ENCODE measurements at regions not wholly inside any gene's neighbourhood (a gene's known extent, or its start where the extent isn't known, plus 50 kb on each side); places are given as distances from the start of the nearest gene placed in this dataset.

DNA sequence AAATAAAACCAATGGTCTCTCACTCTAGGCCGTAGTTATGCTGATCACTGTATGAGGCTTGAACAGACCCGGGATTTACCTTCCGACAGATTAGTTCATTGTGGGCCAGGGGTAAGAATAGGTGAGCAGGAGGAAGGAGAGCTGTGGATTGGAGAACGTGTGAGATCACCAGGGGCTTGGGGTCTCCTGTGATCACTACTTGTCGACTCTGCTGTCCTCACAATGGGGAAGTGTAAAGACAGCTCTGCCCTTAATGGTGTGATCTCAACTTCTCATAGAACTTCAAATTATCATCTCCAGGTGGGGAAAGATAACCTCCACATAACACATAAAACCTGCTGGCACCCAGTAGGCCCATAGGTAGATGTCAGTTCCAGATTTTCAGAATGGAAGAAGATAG is 56.2 kb upstream of the RPS6KA3 start:
- H3K27ac ChIP-seq (ENCODE audit: extremely low read depth, low read depth, low read length): no peak overlapping the region
- no peak for TF ChIP-seq ZNF707 (tag by site-specific recombination; IDR thresholded peaks at IDR 0.05)
- TF ChIP-seq, protein P1, sequence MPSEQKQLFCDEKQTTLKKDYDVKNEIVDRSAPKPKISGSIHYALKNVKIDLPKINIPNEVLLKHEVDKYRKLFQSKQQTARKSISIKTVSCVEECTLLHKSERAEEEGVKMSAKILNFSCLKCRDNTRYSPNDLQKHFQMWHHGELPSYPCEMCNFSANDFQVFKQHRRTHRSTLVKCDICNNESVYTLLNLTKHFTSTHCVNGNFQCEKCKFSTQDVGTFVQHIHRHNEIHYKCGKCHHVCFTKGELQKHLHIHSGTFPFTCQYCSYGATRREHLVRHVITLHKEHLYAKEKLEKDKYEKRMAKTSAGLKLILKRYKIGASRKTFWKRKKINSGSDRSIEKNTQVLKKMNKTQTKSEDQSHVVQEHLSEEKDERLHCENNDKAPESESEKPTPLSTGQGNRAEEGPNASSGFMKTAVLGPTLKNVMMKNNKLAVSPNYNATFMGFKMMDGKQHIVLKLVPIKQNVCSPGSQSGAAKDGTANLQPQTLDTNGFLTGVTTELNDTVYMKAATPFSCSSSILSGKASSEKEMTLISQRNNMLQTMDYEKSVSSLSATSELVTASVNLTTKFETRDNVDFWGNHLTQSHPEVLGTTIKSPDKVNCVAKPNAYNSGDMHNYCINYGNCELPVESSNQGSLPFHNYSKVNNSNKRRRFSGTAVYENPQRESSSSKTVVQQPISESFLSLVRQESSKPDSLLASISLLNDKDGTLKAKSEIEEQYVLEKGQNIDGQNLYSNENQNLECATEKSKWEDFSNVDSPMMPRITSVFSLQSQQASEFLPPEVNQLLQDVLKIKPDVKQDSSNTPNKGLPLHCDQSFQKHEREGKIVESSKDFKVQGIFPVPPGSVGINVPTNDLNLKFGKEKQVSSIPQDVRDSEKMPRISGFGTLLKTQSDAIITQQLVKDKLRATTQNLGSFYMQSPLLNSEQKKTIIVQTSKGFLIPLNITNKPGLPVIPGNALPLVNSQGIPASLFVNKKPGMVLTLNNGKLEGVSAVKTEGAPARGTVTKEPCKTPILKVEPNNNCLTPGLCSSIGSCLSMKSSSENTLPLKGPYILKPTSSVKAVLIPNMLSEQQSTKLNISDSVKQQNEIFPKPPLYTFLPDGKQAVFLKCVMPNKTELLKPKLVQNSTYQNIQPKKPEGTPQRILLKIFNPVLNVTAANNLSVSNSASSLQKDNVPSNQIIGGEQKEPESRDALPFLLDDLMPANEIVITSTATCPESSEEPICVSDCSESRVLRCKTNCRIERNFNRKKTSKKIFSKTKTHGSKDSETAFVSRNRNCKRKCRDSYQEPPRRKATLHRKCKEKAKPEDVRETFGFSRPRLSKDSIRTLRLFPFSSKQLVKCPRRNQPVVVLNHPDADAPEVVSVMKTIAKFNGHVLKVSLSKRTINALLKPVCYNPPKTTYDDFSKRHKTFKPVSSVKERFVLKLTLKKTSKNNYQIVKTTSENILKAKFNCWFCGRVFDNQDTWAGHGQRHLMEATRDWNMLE (tag by site-specific recombination; conservative IDR thresholded peaks at IDR 0.05; ENCODE audit: low read depth): no peak
- TF ChIP-seq, protein P2, sequence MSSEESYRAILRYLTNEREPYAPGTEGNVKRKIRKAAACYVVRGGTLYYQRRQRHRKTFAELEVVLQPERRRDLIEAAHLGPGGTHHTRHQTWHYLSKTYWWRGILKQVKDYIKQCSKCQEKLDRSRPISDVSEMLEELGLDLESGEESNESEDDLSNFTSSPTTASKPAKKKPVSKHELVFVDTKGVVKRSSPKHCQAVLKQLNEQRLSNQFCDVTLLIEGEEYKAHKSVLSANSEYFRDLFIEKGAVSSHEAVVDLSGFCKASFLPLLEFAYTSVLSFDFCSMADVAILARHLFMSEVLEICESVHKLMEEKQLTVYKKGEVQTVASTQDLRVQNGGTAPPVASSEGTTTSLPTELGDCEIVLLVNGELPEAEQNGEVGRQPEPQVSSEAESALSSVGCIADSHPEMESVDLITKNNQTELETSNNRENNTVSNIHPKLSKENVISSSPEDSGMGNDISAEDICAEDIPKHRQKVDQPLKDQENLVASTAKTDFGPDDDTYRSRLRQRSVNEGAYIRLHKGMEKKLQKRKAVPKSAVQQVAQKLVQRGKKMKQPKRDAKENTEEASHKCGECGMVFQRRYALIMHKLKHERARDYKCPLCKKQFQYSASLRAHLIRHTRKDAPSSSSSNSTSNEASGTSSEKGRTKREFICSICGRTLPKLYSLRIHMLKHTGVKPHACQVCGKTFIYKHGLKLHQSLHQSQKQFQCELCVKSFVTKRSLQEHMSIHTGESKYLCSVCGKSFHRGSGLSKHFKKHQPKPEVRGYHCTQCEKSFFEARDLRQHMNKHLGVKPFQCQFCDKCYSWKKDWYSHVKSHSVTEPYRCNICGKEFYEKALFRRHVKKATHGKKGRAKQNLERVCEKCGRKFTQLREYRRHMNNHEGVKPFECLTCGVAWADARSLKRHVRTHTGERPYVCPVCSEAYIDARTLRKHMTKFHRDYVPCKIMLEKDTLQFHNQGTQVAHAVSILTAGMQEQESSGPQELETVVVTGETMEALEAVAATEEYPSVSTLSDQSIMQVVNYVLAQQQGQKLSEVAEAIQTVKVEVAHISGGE (tag by site-specific recombination; conservative IDR thresholded peaks at IDR 0.05; ENCODE audit: low read depth): no peak
- ChIA-PET POLR2A (interaction anchor here (0.5 kb wide), 1 partner anchor 39 kb away, joined by 3 read pairs; no protein-coding TSS in a partner anchor), CTCF (interaction anchor here (0.6 kb wide), 1 partner anchor 1111 kb away, joined by 4 read pairs; no protein-coding TSS in a partner anchor)
- H3K4me3 ChIP-seq (ENCODE audit: low read depth, low read length): no peak overlapping the region
- no peaks in the 10 kb centered on the region for H3K9me3 ChIP-seq (ENCODE audit: control insufficient read depth, insufficient read depth, low read depth, low read length)
- H3K4me1 ChIP-seq (ENCODE audit: control insufficient read depth, insufficient read depth, low read length): no peaks in the 10 kb centered on the region
- no peaks in the 10 kb centered on the region for H3K36me3 ChIP-seq (ENCODE audit: control insufficient read depth in 2 of 2, insufficient read depth in 1 of 2, low read length in 2 of 2)

DNA sequence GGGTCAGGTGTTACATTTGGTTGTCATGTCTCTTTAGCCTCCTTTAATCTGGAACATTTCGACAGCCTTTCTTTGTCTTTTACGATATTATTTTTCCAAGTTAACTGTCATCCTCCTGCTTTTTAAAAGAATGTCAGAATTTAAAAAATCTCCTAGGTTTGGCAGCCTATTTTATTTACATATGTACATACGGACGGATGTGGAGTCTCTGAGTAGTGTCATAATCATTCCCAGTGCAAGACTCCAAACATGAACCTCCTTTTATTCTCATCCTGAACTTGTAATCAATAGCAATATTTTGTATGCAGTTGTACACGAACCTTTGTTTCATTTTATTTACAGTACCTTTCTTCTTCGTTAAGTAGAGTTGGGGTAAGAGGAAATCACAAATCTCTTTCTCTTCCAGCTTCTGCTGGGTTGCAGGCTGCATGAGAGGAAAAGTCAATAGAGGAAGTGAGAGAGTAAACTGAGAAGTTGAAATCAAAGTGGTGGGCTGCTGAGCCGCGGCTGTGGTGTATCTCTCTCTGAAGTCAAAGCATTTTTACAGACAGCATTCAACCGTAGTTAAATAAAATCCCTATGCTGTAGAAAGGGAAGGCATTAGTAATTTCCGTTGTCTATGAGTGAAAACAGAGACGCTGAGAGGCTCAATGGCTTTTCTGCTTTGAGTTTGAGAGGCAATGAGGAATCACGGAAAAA is 53.9 kb upstream of the RPS6KA3 start:
- H3K4me3 ChIP-seq (ENCODE audit: low read depth, low read length): no peak overlapping the region
- H3K27ac ChIP-seq (ENCODE audit: extremely low read depth, low read depth, low read length): no peak overlapping the region
- POLR2A ChIA-PET: no interaction called here
- H3K36me3 ChIP-seq (ENCODE audit: control insufficient read depth in 2 of 2, insufficient read depth in 1 of 2, low read length in 2 of 2): no peaks in the 10 kb centered on the region
- no peaks in the 10 kb centered on the region for H3K9me3 ChIP-seq (ENCODE audit: control insufficient read depth, insufficient read depth, low read depth, low read length)
- CTCF ChIA-PET: no interaction called here
- H3K4me1 ChIP-seq (ENCODE audit: control insufficient read depth, insufficient read depth, low read length): no peaks in the 10 kb centered on the region
- TF ChIP-seq, protein P3, sequence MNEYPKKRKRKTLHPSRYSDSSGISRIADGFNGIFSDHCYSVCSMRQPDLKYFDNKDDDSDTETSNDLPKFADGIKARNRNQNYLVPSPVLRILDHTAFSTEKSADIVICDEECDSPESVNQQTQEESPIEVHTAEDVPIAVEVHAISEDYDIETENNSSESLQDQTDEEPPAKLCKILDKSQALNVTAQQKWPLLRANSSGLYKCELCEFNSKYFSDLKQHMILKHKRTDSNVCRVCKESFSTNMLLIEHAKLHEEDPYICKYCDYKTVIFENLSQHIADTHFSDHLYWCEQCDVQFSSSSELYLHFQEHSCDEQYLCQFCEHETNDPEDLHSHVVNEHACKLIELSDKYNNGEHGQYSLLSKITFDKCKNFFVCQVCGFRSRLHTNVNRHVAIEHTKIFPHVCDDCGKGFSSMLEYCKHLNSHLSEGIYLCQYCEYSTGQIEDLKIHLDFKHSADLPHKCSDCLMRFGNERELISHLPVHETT (tag by site-specific recombination; IDR thresholded peaks at IDR 0.05): no peak
- TF ChIP-seq, protein P4, sequence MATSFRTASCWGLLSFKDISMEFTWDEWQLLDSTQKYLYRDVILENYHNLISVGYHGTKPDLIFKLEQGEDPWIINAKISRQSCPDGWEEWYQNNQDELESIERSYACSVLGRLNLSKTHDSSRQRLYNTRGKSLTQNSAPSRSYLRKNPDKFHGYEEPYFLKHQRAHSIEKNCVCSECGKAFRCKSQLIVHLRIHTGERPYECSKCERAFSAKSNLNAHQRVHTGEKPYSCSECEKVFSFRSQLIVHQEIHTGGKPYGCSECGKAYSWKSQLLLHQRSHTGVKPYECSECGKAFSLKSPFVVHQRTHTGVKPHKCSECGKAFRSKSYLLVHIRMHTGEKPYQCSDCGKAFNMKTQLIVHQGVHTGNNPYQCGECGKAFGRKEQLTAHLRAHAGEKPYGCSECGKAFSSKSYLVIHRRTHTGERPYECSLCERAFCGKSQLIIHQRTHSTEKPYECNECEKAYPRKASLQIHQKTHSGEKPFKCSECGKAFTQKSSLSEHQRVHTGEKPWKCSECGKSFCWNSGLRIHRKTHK (tag by site-specific recombination; IDR thresholded peaks at IDR 0.05): no peak
- no peak for TF ChIP-seq ZNF146 (tag by site-specific recombination; IDR thresholded peaks at IDR 0.05)
- TF ChIP-seq SETDB1 (IDR thresholded peaks at IDR 0.05; ENCODE audit: insufficient read length, low read length): no peak
- no peak for TF ChIP-seq ZIC2 (tag by site-specific recombination; IDR thresholded peaks at IDR 0.05)
- TF ChIP-seq ZSCAN16 (tag by site-specific recombination; IDR thresholded peaks at IDR 0.05): no peak
